B cell (primary cell): ENCODE measurements at regions not wholly inside any gene's neighbourhood (a gene's known extent, or its start where the extent isn't known, plus 50 kb on each side); places are given as distances from the start of the nearest gene placed in this dataset.

Experiments
- ATAC-seq: fragments of 200-7000 bp; cut with Tn5 transposase; one replicate; pipeline ENCODE4 v1.10.0; 2021; ENCODE audit warnings: low read depth, mild to moderate bottlenecking, moderate number of reproducible peaks, moderate library complexity
- CTCF ChIA-PET: fragments of 350-600 bp; sonication (Branson Sonifier 250); formaldehyde crosslinking; loops from one replicate; lab custom pipeline; 2021; ENCODE audit warnings: antibody characterized with exemption, inconsistent platforms; lab: Charles Lee
- POLR2A ChIA-PET: fragments of 350-600 bp; sonication (Branson Sonifier 250); formaldehyde crosslinking; loops from one replicate; lab custom pipeline; 2021; ENCODE audit warnings: antibody characterized with exemption; lab: Charles Lee
- DNase-seq: peaks from one replicate; pipeline ENCODE4 v3.0.0; 2013
- H2AFZ ChIP-seq: 2 replicates; pipeline ENCODE4 v1.6.1; 2012; ENCODE audit warnings: mild to moderate bottlenecking, low read depth, low read length; ENCODE audit not compliant: insufficient read depth, poor library complexity, severe bottlenecking
- H3K27ac ChIP-seq, 2 donors: 1 replicate in 1 of 2; 2 replicates in 1 of 2; pipeline ENCODE4 v1.5.1; 2012 to 2013; ENCODE audit warnings: low read length in 2 of 2, mild to moderate bottlenecking in 2 of 2, moderate library complexity in 1 of 2
- H3K27me3 ChIP-seq, 4 experiments: fragments of 200-600 bp in 1 of 4; sonication (generic) in 1 of 4; replicated peaks in 1 of 4; 1 replicate in 2 of 4; 2 replicates in 2 of 4; pipeline versions ENCODE4 v1.6.1 to v1.7.0; 2013 to 2016; ENCODE audit warnings: low read length in 3 of 4, mild to moderate bottlenecking in 2 of 4, mixed read lengths in 1 of 4, moderate library complexity in 1 of 4; ENCODE audit not compliant: insufficient read depth in 4 of 4, control insufficient read depth in 3 of 4; ENCODE audit errors: control extremely low read depth in 1 of 4
- H3K36me3 ChIP-seq, 2 experiments: replicated peaks in 1 of 2; 1 replicate in 1 of 2; 2 replicates in 1 of 2; pipeline versions ENCODE4 v1.6.1 to v1.7.1; 2013; ENCODE audit warnings: low read length in 1 of 2; ENCODE audit not compliant: insufficient read depth in 2 of 2, control insufficient read depth in 1 of 2; ENCODE audit errors: control extremely low read depth in 1 of 2, extremely low read depth in 1 of 2
- H3K4me1 ChIP-seq, 2 donors: fragments of 200-600 bp in 1 of 2; sonication (generic) in 1 of 2; 1 replicate in 1 of 2; 2 replicates in 1 of 2; pipeline versions ENCODE4 v1.5.1 to v1.6.1; 2013 to 2017; ENCODE audit warnings: low read length in 2 of 2; ENCODE audit not compliant: control insufficient read depth in 2 of 2, insufficient read depth in 2 of 2
- H3K4me2 ChIP-seq: replicated peaks from 2 replicates; pipeline ENCODE3; 2012; ENCODE audit warnings: mild to moderate bottlenecking, low read depth, low read length; ENCODE audit not compliant: poor library complexity, severe bottlenecking
- H3K4me3 ChIP-seq, 5 experiments: fragments of 200-600 bp in 1 of 5; sonication (generic) in 1 of 5; 1 replicate in 3 of 5; 2 replicates in 2 of 5; pipeline versions ENCODE4 v1.5.1 to v1.7.0; 2011 to 2016; ENCODE audit warnings: low read length in 4 of 5, mild to moderate bottlenecking in 4 of 5, low read depth in 2 of 5, control low read depth in 1 of 5, moderate library complexity in 1 of 5; ENCODE audit not compliant: insufficient read depth in 1 of 5; ENCODE audit errors: control extremely low read depth in 1 of 5, extremely low read depth in 1 of 5
- H3K79me2 ChIP-seq: fragments of 200-600 bp; sonication (generic); one replicate; pipeline ENCODE4 v1.6.0; 2016; ENCODE audit warnings: low read length; ENCODE audit not compliant: control insufficient read depth, insufficient read depth
- H3K9ac ChIP-seq: fragments of 200-600 bp; sonication (generic); 2 replicates; pipeline ENCODE4 v1.6.1; 2017; ENCODE audit warnings: mild to moderate bottlenecking, low read length, moderate library complexity
- H3K9me3 ChIP-seq, 3 donors: one replicate each; pipeline versions ENCODE4 v1.6.1 to v1.7.1; 2013; ENCODE audit warnings: low read length in 2 of 3; ENCODE audit not compliant: control insufficient read depth in 2 of 3, insufficient read depth in 1 of 3; ENCODE audit errors: control extremely low read depth in 1 of 3
- H4K20me1 ChIP-seq: 2 replicates; pipeline ENCODE4 v1.6.0; 2012; ENCODE audit warnings: mild to moderate bottlenecking, low read length; ENCODE audit not compliant: insufficient read depth, control insufficient read depth, poor library complexity, severe bottlenecking
- H3K27ac Mint-ChIP-seq: one replicate; pipeline ENCODE4 v1.8.0; 2021; ENCODE audit warnings: mixed read lengths
- H3K27me3 Mint-ChIP-seq: one replicate; pipeline ENCODE4 v1.8.0; 2021; ENCODE audit warnings: mixed read lengths
- H3K4me1 Mint-ChIP-seq: one replicate; pipeline ENCODE4 v1.8.0; 2021; ENCODE audit warnings: mixed read lengths
- H3K4me3 Mint-ChIP-seq: one replicate; pipeline ENCODE4 v1.8.0; 2021; ENCODE audit warnings: mixed read lengths
- H3K9me3 Mint-ChIP-seq: one replicate; pipeline ENCODE4 v1.8.0; 2022; ENCODE audit warnings: mixed read lengths; ENCODE audit not compliant: insufficient read depth
- CTCF ChIP-seq: fragments of 200-600 bp; IDR thresholded peaks from one replicate; pipeline ENCODE4 v1.8.0; 2022; ENCODE audit warnings: antibody characterized with exemption, mild to moderate bottlenecking
- EZH2 ChIP-seq: IDR thresholded peaks from 2 replicates; pipeline ENCODE4 v1.6.1; 2012; ENCODE audit warnings: borderline replicate concordance, low read depth, mild to moderate bottlenecking, moderate library complexity, low read length; ENCODE audit not compliant: insufficient read depth, poor library complexity, severe bottlenecking
- WGBS: methylation state at CpG from one replicate; pipeline ENCODE4 v1.1.5; 2013; ENCODE audit warnings: missing lambda C conversion rate; ENCODE audit not compliant: insufficient coverage; 5-methylcytosine and 5-hydroxymethylcytosine counted together
- intact Hi-C: fragments of 100-400 bp; cut with micrococcal nuclease; formaldehyde crosslinking; loops from one replicate; pipeline ENCODE4 v1.10.0; 2022

GRCh38 chr3:29057326-29057725, 223.5 kb upstream of the RBMS3 start:
- no peaks in the 10 kb centered on the region for H3K4me1 Mint-ChIP-seq
- H2AFZ ChIP-seq, result no peak overlapping the region
- H3K9me3 Mint-ChIP-seq, result peaks cover 3% of the 10 kb centered on the region

GRCh38 chr3:29064085-29064484, 216.8 kb upstream of the RBMS3 start:
- H3K9ac ChIP-seq, result no peak overlapping the region
- H4K20me1 ChIP-seq, result no peaks in the 10 kb centered on the region
- DNase-seq (no peak), ATAC-seq (no peak)
- no peak overlapping the region for H2AFZ ChIP-seq
- H3K27me3 ChIP-seq, result no peaks in the 10 kb centered on the region
- H3K79me2 ChIP-seq, result no peaks in the 10 kb centered on the region
- intact Hi-C loops, result no loop called here
- no peaks in the 10 kb centered on the region for H3K4me1 Mint-ChIP-seq
- H3K4me3 ChIP-seq, result no peak overlapping the region
- H3K9me3 ChIP-seq, result no peaks in the 10 kb centered on the region
- ChIA-PET CTCF (no interaction called here), POLR2A (no interaction called here)
- TF ChIP-seq CTCF, result no peak
- TF ChIP-seq EZH2, result no peak
- H3K27ac ChIP-seq, result no peak overlapping the region
- WGBS, result no CpG with 5 or more reads among the region's 1 CpG
- H3K4me1 ChIP-seq, result no peaks in the 10 kb centered on the region
- H3K9me3 Mint-ChIP-seq, result peaks cover 11% of the 10 kb centered on the region
- H3K36me3 ChIP-seq, result no peaks in the 10 kb centered on the region
- no peak overlapping the region for H3K4me3 Mint-ChIP-seq
- no peak overlapping the region for H3K4me2 ChIP-seq
- no peak overlapping the region for H3K27ac Mint-ChIP-seq
- H3K27me3 Mint-ChIP-seq, result no peaks in the 10 kb centered on the region

More at GRCh38 chr3:29057326-29057725, 223.5 kb upstream of the RBMS3 start:
- Mint-ChIP-seq H3K27me3 (no peaks in the 10 kb centered on the region), H3K4me3 (no peak overlapping the region), H3K27ac (no peak overlapping the region)
- intact Hi-C loops, result no loop called here
- DNase-seq (no peak), ATAC-seq (no peak)
- Histone ChIP-seq H3K9ac (no peak overlapping the region), H3K27me3 (no peaks in the 10 kb centered on the region), H3K36me3 (no peaks in the 10 kb centered on the region), H4K20me1 (no peaks in the 10 kb centered on the region), H3K4me1 (no peaks in the 10 kb centered on the region), H3K4me3 (no peak overlapping the region), H3K79me2 (no peaks in the 10 kb centered on the region), H3K27ac (no peak overlapping the region), H3K4me2 (no peak overlapping the region), H3K9me3 (peaks cover 0 to 6% (median 0%) of the 10 kb centered on the region in 3 donors)
- TF ChIP-seq CTCF, result no peak
- TF ChIP-seq EZH2, result no peak
- ChIA-PET CTCF (no interaction called here), POLR2A (no interaction called here)
